Vagina (tissue), 2 donors: ENCODE measurements at regions not wholly inside any gene's neighbourhood (a gene's known extent, or its start where the extent isn't known, plus 50 kb on each side); places are given as distances from the start of the nearest gene placed in this dataset.

Source experiments
- POLR2A ChIP-seq, 2 donors: fragments of 450-650 bp; IDR thresholded peaks; one replicate each; pipeline ENCODE4 v1.6.1; 2017; ENCODE audit warnings: antibody characterized with exemption in 2 of 2, mild to moderate bottlenecking in 2 of 2, moderate library complexity in 2 of 2
- TF ChIP-seq, protein P1 (sequence below), 3 experiments: fragments of 450-650 bp in 2 of 3; fragments of 200-600 bp in 1 of 3; sonication (generic) in 1 of 3; IDR thresholded peaks; one replicate each; pipeline ENCODE4 v1.5.1; 2017 to 2019; ENCODE audit warnings: antibody characterized with exemption in 3 of 3, mild to moderate bottlenecking in 2 of 3, moderate library complexity in 2 of 3

DNA sequence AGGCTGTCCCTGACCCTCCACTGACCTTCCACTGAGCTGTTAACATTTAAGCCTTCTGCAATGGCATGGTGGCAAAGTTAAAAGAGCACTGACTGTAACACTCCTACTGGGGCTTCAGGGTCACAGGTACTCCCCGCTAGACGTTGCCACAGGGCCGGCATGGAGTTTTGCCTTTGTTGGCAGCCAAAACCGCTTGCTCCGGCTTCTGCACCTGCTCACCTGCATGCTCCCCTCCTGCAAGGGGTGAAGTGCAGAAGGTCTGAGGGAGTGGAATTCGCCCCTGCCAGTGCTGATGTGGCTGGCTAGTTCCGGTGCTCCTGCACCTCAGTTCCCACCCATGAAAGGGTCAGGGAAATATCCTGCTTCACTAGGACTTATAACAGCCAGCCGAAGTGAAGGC, 571.4 kb downstream of the RAPGEF2 start:
- TF ChIP-seq, protein P1, sequence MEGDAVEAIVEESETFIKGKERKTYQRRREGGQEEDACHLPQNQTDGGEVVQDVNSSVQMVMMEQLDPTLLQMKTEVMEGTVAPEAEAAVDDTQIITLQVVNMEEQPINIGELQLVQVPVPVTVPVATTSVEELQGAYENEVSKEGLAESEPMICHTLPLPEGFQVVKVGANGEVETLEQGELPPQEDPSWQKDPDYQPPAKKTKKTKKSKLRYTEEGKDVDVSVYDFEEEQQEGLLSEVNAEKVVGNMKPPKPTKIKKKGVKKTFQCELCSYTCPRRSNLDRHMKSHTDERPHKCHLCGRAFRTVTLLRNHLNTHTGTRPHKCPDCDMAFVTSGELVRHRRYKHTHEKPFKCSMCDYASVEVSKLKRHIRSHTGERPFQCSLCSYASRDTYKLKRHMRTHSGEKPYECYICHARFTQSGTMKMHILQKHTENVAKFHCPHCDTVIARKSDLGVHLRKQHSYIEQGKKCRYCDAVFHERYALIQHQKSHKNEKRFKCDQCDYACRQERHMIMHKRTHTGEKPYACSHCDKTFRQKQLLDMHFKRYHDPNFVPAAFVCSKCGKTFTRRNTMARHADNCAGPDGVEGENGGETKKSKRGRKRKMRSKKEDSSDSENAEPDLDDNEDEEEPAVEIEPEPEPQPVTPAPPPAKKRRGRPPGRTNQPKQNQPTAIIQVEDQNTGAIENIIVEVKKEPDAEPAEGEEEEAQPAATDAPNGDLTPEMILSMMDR (IDR thresholded peaks at IDR 0.05) = no peak
- no peak for TF ChIP-seq POLR2A (IDR thresholded peaks at IDR 0.05)
